ENCODE measurements at regions not wholly inside any gene's neighbourhood (a gene's known extent, or its start where the extent isn't known, plus 50 kb on each side); places are given as distances from the start of the nearest gene placed in this dataset.

DNA sequence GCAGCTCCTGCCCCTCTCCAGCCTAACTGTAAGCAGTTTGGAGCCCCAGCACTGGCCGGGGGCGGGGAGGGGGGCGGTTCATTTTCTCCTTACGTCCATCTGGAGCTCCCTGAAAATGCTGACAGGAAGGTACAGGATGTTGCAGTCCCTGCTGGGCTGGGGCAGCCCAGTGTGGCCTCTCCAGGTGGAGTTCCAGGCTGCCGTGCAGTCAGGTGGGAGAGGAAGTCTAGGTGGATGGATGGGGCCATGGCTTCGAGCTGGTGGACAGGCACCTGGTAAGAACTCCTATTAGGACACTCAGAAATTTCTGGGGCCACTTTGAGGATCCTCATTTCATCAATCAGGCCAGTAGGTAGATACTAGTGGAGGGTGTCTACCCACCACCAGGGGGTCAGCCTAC lies 295.2 kb downstream of the CDH26 start:
- TF ChIP-seq CTCF (IDR thresholded peaks at IDR 0.05; ENCODE audit: insufficient read depth, low read length): no peak
- TF ChIP-seq, protein P1, sequence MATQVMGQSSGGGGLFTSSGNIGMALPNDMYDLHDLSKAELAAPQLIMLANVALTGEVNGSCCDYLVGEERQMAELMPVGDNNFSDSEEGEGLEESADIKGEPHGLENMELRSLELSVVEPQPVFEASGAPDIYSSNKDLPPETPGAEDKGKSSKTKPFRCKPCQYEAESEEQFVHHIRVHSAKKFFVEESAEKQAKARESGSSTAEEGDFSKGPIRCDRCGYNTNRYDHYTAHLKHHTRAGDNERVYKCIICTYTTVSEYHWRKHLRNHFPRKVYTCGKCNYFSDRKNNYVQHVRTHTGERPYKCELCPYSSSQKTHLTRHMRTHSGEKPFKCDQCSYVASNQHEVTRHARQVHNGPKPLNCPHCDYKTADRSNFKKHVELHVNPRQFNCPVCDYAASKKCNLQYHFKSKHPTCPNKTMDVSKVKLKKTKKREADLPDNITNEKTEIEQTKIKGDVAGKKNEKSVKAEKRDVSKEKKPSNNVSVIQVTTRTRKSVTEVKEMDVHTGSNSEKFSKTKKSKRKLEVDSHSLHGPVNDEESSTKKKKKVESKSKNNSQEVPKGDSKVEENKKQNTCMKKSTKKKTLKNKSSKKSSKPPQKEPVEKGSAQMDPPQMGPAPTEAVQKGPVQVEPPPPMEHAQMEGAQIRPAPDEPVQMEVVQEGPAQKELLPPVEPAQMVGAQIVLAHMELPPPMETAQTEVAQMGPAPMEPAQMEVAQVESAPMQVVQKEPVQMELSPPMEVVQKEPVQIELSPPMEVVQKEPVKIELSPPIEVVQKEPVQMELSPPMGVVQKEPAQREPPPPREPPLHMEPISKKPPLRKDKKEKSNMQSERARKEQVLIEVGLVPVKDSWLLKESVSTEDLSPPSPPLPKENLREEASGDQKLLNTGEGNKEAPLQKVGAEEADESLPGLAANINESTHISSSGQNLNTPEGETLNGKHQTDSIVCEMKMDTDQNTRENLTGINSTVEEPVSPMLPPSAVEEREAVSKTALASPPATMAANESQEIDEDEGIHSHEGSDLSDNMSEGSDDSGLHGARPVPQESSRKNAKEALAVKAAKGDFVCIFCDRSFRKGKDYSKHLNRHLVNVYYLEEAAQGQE (IDR thresholded peaks at IDR 0.05; ENCODE audit: insufficient replicate concordance, low read depth): no peak

Data from HL-60 (cell line).